GM21515 (cell line): ENCODE measurements at regions not wholly inside any gene's neighbourhood (a gene's known extent, or its start where the extent isn't known, plus 50 kb on each side); places are given as distances from the start of the nearest gene placed in this dataset.
"Not testable (repeated sequence)": the region's sequence is repeated elsewhere in the genome, so short reads cannot be mapped to it uniquely, and the experiment has no call there.

Source experiments
- ATAC-seq: cut with Tn5 transposase; IDR thresholded peaks from one replicate; pipeline ENCODE4 v1.9.1; 2021; ENCODE audit not compliant: unreplicated experiment

- ATAC-seq, result no peak
Measured at GRCh38 chr3:182124187-182124586, 412.5 kb downstream of the SOX2 start.

GRCh38 chr3:182124716-182125115, 413.0 kb downstream of the SOX2 start:
- ATAC-seq, result no peak

DNA sequence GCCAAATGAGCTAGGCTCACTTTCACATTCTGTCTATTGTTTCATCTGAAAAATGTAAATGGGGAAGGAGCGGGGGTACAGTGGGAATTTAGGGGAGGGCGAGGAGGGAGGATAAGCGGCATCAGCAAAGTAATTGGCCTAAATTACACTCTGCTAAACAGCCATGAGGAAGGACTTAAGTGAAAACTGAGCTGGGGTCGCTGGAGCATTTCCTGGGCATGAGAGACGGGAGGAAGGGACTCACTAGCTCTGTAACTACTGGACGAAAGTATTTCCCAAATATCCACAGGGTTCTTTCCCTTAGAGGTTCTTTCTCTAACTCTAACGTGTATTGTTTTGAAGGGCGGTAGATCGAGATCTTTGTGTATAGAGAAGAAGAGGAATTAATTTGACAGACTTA, 418.0 kb downstream of the SOX2 start:
- ATAC-seq, result no peak

- ATAC-seq, result no peak
Measured at GRCh38 chr3:182133752-182134151, 422.0 kb downstream of the SOX2 start.

DNA sequence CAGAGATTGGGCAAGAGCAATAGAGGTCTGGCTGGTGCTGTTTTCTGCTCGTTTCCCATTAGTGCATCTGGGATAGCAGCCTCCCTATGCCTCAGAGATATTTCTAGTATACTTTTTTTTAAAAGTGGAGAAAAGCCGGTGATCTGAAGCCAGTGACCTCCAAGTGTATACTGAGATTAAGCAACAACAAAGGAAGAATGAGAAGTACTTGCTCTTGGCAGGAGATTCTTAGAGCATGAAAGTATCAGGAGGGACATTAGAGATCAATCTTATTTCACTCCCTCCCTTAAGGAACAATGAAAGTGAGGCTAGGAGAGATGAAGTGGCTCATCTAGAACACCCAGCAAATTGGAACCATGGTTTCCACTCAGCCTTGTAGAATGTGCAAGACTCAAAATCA, 423.3 kb downstream of the SOX2 start:
- ATAC-seq, result no peak

DNA sequence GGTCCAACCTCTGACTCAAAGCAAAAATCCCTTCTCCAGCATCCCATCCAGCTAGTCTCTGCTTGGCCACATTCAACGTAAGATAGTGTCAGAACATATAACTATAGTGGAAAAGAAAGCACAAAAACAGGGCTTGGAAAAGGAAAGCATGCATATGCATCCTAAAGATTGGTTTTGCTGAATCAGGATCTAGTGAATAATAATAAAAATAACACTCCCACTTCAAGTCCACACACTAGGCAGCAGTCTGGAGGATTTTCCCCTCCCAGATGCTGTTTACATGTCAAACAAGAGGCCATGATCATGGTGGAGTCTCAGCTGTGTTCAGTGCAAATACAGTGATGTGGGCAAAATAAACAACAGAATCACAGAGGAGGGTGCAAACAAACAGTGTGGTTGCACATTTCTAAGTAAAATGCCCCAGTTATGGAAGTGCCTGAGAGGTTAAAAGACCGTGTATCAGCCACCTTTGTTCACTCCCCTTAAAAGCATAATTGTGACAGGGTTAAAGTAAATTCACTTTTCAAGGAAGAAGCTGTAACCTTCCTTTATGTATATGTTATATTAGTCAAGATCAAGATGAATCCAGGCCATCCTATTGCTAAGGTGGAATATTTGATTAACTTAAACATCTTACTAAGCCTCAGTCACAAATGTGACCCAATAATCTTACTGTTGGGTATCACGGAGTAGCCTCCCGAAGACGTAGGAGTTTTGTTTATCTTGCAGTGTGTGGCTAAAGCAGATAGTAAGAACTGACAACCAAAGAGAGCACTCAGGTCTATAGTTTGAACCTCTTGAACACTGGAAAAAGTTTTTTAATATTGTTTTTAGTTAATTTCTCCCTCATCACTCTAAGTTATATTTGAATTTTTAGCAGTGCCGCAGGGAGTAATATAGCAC, 424.5 kb downstream of the SOX2 start:
- ATAC-seq, result no peak

DNA sequence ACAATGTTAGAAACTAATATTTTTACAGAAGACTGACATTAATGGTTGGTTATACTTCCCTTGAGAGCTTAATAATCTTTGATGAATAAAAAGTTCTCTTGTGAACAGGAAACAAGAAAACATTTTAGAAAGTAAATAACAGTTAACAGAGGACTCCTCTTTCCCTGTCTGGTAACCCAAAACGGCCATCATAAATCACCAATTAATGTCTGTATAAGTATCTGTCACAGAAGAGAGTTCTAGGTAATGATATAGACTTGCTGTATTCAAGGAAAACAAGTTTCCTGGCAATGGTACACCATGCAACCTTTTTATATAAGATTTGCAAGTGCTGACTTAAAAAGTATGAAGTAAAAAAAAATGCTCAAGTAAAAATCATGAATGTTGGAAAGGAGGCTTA, 426.7 kb downstream of the SOX2 start:
- no peak for ATAC-seq

GRCh38 chr3:182139627-182140357, 428.1 kb downstream of the SOX2 start:
- no peak for ATAC-seq

GRCh38 chr3:182142928-182143327, 431.2 kb downstream of the SOX2 start:
- no peak for ATAC-seq

DNA sequence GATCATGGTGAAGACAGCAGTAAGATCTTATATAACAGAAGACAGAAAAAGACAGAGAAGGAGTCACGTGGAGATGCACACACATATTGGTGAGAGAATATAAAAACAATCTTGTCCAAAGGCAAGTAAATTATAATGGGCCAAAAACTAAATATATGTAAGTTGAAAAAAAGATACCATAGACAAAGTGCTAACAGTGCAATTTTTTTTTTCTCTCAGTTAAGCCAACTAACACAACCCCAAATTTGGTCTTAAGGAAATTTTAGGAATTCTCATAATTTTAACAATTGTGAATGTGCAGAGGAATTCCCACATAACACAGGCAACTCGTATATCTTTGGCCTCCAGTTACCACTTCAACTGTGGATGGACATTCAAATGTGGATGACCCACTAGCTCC, 432.2 kb downstream of the SOX2 start:
- no peak for ATAC-seq

DNA sequence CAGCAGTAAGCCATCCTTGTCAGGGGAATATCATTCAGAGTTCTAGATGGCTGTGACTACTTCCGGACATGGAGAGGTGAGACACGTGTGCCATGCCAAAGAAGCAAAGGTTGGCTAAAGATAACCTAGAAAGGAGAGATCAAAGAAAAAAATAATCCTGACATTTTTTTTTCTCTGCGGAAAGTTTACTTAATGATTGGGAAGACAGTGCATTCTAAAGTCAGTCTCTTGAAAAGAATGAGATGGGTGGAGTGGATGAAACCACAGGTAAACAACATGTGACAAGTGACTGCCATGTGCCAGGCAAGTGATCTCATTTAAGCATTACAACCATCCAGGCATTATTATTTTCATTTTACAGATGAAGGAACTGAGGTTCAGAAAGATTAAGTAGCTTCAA, 436.6 kb downstream of the SOX2 start:
- no peak for ATAC-seq

DNA sequence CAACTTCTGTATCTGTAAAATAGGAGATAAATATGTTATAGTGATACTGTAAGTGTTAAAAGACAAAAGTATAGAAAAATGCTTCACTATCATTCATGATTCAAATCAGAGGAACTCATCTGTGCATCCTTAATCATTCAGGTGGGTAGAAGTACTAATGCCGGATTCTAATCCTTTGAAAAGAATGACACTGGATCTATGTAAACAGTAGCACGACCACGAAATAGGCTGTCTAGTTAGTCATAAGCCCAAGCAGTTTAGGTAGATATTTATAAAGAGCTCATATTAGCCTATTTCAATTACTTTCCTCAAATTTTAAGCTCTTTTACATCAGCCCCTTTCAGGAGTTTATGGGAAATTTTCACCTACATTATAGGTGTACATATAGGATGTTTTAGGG, 437.9 kb downstream of the SOX2 start:
- no peak for ATAC-seq

DNA sequence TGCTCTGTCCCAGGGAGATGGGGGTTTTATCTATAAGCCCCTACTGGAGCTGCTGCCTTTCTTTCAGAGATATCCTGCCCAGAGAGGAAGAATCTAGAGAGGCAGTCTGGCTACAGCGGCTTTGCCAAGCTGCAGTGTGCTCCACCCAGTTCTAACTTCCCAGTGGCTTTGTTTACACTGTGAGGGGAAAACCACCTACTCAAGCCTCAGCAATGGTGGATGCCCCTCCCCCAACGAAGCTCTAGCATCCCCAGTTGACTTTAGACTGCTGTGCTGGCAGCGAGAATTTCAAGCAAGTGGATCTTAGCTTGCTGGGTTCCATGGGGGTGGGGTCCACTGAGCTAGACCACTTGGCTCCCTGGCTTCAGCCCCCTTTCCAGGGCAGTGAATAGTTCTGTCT, 444.6 kb downstream of the SOX2 start:
- ATAC-seq, result not testable (repeated sequence)

GRCh38 chr3:182165234-182165633, 453.5 kb downstream of the SOX2 start:
- no peak for ATAC-seq

DNA sequence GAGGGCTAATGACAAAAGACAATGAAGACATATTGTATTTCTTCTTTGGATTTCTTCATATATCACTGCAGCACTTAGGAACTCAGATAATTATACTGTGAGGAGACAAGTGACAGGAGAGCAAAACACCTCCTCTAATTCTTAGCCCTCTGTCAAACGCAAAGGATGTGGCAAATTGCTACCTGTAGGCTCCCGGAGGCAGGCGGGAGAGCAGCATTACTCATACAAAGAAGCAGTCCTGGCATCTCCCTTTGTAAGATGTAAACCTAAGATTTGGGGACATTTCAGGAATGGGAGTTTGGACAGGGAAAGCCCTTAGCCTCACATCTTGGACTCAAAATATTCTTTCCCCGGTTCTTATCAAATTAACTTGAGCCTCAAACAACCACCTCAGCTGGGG, 460.8 kb downstream of the SOX2 start:
- ATAC-seq, result no peak

DNA sequence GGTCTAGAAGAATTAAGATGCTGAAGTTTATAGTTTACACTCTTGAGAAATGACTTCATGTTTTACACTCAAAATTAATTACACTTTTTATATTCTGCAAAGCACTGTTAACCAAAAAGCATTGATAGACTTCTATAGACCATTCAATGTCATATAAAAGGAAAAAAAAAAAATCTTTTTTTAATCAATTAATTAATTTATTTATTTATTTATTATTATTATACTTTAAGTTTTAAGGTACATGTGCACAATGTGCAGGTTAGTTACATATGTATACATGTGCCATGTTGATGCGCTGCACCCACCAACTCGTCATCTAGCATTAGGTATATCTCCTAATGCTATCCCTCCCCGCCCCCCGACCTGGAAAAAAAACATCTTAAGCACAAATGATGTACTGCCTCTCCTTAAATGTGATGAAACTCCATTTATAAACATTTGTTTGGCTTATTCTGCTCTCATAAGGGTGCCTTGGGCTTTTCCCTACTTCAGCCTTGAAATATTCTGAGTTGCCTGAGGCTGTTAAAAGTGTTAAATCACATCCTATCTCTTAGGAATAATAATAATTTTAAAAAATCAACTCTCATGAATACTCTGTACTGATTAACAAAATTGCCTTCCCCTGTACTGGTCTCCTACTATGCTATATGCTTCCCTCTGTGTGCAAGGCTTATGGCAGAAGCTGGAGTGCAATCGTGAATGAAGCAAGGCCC, 466.9 kb downstream of the SOX2 start:
- no peak for ATAC-seq

DNA sequence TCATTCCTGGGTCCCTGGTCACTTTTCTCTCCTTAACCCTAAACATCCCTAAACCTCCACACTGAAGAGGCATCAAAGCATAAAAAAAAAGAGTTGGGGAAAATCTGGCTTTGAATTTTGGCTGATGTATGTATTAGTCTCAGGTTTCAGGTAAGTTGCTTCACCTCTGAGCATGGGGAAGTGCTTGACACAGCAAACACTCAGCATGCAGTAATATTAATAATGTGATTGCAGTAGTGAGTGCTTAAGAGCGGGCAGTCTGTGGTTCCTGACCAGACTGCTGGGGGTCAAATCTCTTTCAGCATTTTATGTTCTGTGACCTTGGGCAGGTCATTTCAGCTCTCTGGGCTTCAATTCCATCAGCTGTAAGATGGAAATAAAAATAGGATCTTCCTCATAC, 467.9 kb downstream of the SOX2 start:
- no peak for ATAC-seq

- no peak for ATAC-seq
Measured at GRCh38 chr3:182180654-182181385, 469.1 kb downstream of the SOX2 start.

DNA sequence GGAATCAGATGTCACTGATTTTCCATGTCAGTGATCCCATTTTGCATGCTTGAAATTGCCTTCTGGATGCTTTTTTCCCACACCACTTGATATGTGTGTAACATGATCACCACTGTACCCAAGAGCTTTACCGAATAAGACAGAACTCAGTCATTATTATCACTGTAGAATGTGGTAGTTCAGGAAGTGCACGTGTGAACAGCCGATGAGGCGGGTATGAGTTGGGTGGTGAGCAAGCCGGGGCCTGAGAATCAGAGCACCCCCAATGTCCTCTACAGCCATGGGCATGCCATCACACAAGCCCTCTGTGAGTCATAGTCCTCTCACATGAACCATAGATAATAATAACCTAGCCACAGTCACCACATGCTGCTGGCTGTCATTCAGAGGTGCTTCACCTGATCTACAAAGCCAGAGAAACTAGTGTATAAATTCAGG, 470.8 kb downstream of the SOX2 start:
- ATAC-seq, result peak; percentile 54

DNA sequence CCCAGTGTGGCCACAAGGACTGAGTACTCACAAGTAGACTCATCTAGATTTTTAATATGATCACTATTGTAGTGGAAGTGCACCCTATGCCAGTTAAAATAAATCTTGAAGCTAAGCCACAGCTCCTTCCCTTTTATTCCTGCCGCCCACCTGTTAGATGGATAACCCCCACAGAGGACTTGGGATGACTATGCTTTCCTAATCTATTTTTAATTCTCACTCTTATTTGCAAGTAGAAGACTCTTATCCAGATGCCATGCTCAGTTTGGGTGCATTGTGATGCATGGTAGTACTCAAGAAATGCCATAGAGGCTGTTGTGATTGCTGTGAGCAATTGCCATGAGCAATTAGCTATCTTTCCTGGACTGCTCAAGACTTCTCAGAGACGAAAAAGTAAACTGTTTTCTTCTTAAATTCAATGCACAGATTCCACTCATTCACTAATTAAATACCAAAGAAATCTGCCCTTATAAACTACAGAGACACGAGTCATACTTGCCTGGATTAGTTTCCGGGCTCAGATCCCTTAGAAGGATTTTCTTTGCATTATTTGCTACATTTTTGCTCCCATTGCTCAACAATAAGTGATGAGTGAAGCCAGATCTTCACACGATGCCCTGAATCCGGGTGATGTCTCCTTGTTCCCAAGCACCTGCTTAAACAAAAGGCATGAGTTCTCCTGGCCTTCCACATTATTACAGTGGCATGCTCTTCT, 472.1 kb downstream of the SOX2 start:
- no peak for ATAC-seq
